PC-3 (cell line): ENCODE measurements at regions not wholly inside any gene's neighbourhood (a gene's known extent, or its start where the extent isn't known, plus 50 kb on each side); places are given as distances from the start of the nearest gene placed in this dataset.
A peak's percentile ranks its signal among the peaks of the same experiment; 100 is the strongest.

Experiments
- ATAC-seq: fragments of 200-7000 bp; cut with Tn5 transposase; 2 replicates; pipeline ENCODE4 v1.9.1; 2020; ENCODE audit warnings: mild to moderate bottlenecking, moderate library complexity
- BruUV-seq: library from RNA; stranded (reverse); fragments of 400-500 nt; replicated peaks from 2 replicates; lab custom pipeline; 2021; lab: Mats Ljungman, UMichigan
- CTCF ChIA-PET: fragments of 300-600 bp; sonication (Branson Sonifier 250); formaldehyde crosslinking; loops from one replicate; lab custom pipeline; 2022; ENCODE audit warnings: antibody characterized with exemption; lab: Charles Lee
- POLR2A ChIA-PET: fragments of 300-600 bp; sonication (Branson Sonifier 250); formaldehyde crosslinking; loops from one replicate; lab custom pipeline; 2022; ENCODE audit warnings: antibody characterized with exemption; ENCODE audit not compliant: unreplicated experiment; lab: Charles Lee
- DNase-seq: peaks from one replicate; pipeline ENCODE4 v3.0.0-alpha.2; 2015
- H2AFZ ChIP-seq: fragments of 300-600 bp; sonication (generic); 2 replicates; pipeline ENCODE4 v1.6.0; 2016; ENCODE audit warnings: antibody characterized with exemption, low read length
- H3F3A ChIP-seq: fragments of 300-600 bp; sonication (generic); one replicate; pipeline ENCODE4 v1.6.0; 2017; ENCODE audit warnings: antibody characterized with exemption, low read length, control low read depth, mild to moderate bottlenecking; ENCODE audit not compliant: unreplicated experiment
- H3K27ac ChIP-seq: fragments of 300-600 bp; sonication (generic); 2 replicates; pipeline ENCODE4 v1.5.1; 2016; ENCODE audit warnings: mild to moderate bottlenecking, low read length
- H3K27me3 ChIP-seq: fragments of 300-600 bp; sonication (generic); 2 replicates; pipeline ENCODE4 v1.6.1; 2016; ENCODE audit warnings: low read length, mixed read lengths
- H3K36me3 ChIP-seq: fragments of 300-600 bp; sonication (generic); 2 replicates; pipeline ENCODE4 v1.6.1; 2016; ENCODE audit warnings: low read depth, mixed run types, low read length, mixed read lengths
- H3K4me1 ChIP-seq: fragments of 300-600 bp; sonication (generic); 2 replicates; pipeline ENCODE4 v1.5.1; 2016; ENCODE audit warnings: low read length; ENCODE audit not compliant: insufficient read depth
- H3K4me2 ChIP-seq: fragments of 300-600 bp; sonication (generic); 2 replicates; pipeline ENCODE4 v1.6.0; 2016; ENCODE audit warnings: low read length
- H3K4me3 ChIP-seq: fragments of 300-600 bp; sonication (generic); 2 replicates; pipeline ENCODE4 v1.5.1; 2016; ENCODE audit warnings: mild to moderate bottlenecking, low read length, mixed read lengths
- H3K79me2 ChIP-seq: fragments of 300-600 bp; sonication (generic); 2 replicates; pipeline ENCODE4 v1.6.1; 2017; ENCODE audit warnings: low read length, mixed read lengths
- H3K9ac ChIP-seq: fragments of 300-600 bp; sonication (generic); 2 replicates; pipeline ENCODE4 v1.6.0; 2016; ENCODE audit warnings: mild to moderate bottlenecking, low read length
- H3K9me2 ChIP-seq: fragments of 300-600 bp; sonication (generic); replicated peaks from 2 replicates; pipeline ENCODE4 v1.6.1; 2016; ENCODE audit warnings: mixed run types, low read length, mixed read lengths
- H3K9me3 ChIP-seq: fragments of 300-600 bp; sonication (generic); 2 replicates; pipeline ENCODE4 v1.6.1; 2016; ENCODE audit warnings: low read length, mixed read lengths
- H4K20me1 ChIP-seq: fragments of 300-600 bp; sonication (generic); 2 replicates; pipeline ENCODE4 v1.6.1; 2016; ENCODE audit warnings: low read length, mixed read lengths
- EZH2 ChIP-seq: fragments of 300-600 bp; sonication (generic); IDR thresholded peaks from one replicate; pipeline ENCODE4 v1.6.1; 2017; ENCODE audit warnings: antibody characterized with exemption, mild to moderate bottlenecking, low read length; ENCODE audit not compliant: unreplicated experiment
- EZH2phosphoT487 ChIP-seq: fragments of 300-600 bp; sonication (generic); IDR thresholded peaks from 2 replicates; pipeline ENCODE4 v1.6.1; 2018; ENCODE audit warnings: mild to moderate bottlenecking, antibody characterized with exemption, low read length, borderline replicate concordance
- intact Hi-C: fragments of 100-400 bp; cut with micrococcal nuclease; formaldehyde crosslinking; loops from 2 replicates; pipeline ENCODE4 v1.9.0; 2023
- TF ChIP-seq, protein P1 (sequence below): fragments of 300-600 bp; sonication (generic); conservative IDR thresholded peaks from 2 replicates; pipeline ENCODE4 v1.5.1; 2017; ENCODE audit warnings: antibody characterized with exemption, low read depth, mild to moderate bottlenecking, low read length

DNA sequence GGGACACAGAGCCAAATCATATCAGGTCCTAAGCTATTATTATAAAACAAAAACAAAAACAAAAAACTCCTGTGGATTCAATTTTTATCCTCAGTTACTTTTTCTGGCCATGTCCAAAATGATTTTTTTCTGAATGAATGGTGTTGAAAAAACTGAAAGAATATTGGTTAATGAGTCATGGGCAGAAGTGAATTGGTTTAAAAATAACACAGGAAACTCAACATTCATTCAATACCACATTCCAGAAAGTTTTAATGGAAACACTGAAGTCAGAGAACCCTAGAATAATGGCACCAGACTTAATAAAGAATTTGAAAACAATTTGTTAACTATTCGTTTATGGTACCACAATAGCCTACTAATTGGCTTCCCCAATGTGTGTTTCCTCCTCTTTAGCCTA lies 102.4 kb upstream of the CDH9 start:
- no peaks in the 10 kb centered on the region for H3K9me2 ChIP-seq
- H3K9me3 ChIP-seq, result no peaks in the 10 kb centered on the region
- no TSS peak for BruUV-seq
- ChIA-PET CTCF (no interaction called here), POLR2A (no interaction called here)
- DNase-seq (no peak), ATAC-seq (no peak)
- intact Hi-C loops, result loop anchor here (10.0 kb wide), 1 partner anchor 464 kb away; no protein-coding TSS in a partner anchor
- H3K79me2 ChIP-seq, result no peaks in the 10 kb centered on the region
- no peak overlapping the region for H2AFZ ChIP-seq
- H3K4me3 ChIP-seq, result no peak overlapping the region
- no peak overlapping the region for H3K27ac ChIP-seq
- no peak overlapping the region for H3K9ac ChIP-seq
- no peaks in the 10 kb centered on the region for H3F3A ChIP-seq
- no peaks in the 10 kb centered on the region for H4K20me1 ChIP-seq
- peaks cover 10% of the 10 kb centered on the region for H3K4me1 ChIP-seq
- H3K4me2 ChIP-seq, result no peak overlapping the region
- no peak for TF ChIP-seq EZH2phosphoT487
- TF ChIP-seq EZH2, result no peak
- TF ChIP-seq, protein P1, sequence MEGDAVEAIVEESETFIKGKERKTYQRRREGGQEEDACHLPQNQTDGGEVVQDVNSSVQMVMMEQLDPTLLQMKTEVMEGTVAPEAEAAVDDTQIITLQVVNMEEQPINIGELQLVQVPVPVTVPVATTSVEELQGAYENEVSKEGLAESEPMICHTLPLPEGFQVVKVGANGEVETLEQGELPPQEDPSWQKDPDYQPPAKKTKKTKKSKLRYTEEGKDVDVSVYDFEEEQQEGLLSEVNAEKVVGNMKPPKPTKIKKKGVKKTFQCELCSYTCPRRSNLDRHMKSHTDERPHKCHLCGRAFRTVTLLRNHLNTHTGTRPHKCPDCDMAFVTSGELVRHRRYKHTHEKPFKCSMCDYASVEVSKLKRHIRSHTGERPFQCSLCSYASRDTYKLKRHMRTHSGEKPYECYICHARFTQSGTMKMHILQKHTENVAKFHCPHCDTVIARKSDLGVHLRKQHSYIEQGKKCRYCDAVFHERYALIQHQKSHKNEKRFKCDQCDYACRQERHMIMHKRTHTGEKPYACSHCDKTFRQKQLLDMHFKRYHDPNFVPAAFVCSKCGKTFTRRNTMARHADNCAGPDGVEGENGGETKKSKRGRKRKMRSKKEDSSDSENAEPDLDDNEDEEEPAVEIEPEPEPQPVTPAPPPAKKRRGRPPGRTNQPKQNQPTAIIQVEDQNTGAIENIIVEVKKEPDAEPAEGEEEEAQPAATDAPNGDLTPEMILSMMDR, result no peak
- no peaks in the 10 kb centered on the region for H3K27me3 ChIP-seq
- H3K36me3 ChIP-seq, result no peaks in the 10 kb centered on the region

DNA sequence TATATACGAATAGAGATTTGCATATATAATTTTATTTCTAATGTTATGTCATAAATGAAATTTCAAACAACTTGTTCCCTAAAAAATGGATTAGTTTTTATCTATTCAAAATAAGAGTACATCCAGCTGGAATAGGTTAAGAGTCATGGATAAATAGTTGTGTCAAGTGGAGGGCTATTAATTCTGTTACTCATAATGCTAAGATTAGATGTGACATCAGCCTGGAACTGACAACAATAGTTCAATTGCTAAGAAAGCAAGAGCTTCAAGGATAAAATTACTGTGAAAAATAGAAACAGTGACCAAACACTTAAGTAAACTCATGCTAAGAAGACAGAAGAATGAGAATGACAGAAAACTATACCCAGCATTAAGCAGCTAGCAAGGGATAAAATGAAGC lies 92.2 kb upstream of the CDH9 start:
- BruUV-seq, result no TSS peak
- H3F3A ChIP-seq, result no peaks in the 10 kb centered on the region
- H3K9ac ChIP-seq, result no peak overlapping the region
- no peaks in the 10 kb centered on the region for H3K9me3 ChIP-seq
- H3K36me3 ChIP-seq, result no peaks in the 10 kb centered on the region
- H3K79me2 ChIP-seq, result no peaks in the 10 kb centered on the region
- TF ChIP-seq EZH2phosphoT487 (no peak), EZH2 (no peak)
- TF ChIP-seq, protein P1, result no peak
- no peaks in the 10 kb centered on the region for H3K4me1 ChIP-seq
- ATAC-seq, result 0 out of 2 replicates have a peak, but pooled peaks have one; percentile 51
- no peak overlapping the region for H3K4me2 ChIP-seq
- no peaks in the 10 kb centered on the region for H3K9me2 ChIP-seq
- POLR2A ChIA-PET, result no interaction called here
- H4K20me1 ChIP-seq, result no peaks in the 10 kb centered on the region
- H3K27me3 ChIP-seq, result no peaks in the 10 kb centered on the region
- DNase-seq, result peak; percentile 16
- H2AFZ ChIP-seq, result no peak overlapping the region
- no peak overlapping the region for H3K27ac ChIP-seq
- CTCF ChIA-PET, result no interaction called here
- intact Hi-C loops, result no loop called here
- H3K4me3 ChIP-seq, result no peak overlapping the region

DNA sequence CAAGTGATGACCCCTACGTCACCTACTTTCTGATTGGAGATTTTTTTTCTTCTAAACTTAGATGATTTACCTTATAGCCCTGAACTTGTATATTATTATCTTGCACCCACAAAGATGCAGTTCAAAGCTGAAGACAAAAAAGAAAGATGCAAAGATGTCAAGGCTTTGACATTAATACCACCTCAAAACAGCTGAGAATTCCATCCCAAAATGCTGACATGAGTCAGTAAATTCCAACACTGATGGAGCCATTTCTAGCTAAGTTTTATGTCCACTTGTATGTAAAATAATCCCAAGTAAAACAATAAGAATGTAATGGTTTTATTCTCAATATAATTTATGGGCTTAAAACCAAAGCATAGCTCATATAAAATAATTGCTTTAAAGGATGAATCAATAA lies 91.5 kb upstream of the CDH9 start:
- no peak overlapping the region for H3K4me2 ChIP-seq
- no peak for ATAC-seq
- intact Hi-C loops, result loop anchor here (10.0 kb wide), 1 partner anchor 275 kb away; no protein-coding TSS in a partner anchor
- no peak overlapping the region for H3K9ac ChIP-seq
- no peaks in the 10 kb centered on the region for H3K9me2 ChIP-seq
- H3F3A ChIP-seq, result no peaks in the 10 kb centered on the region
- ChIA-PET POLR2A (no interaction called here), CTCF (no interaction called here)
- H3K27ac ChIP-seq, result no peak overlapping the region
- no peak overlapping the region for H2AFZ ChIP-seq
- no TSS peak for BruUV-seq
- TF ChIP-seq, protein P1, result no peak
- TF ChIP-seq EZH2phosphoT487 (no peak), EZH2 (no peak)
- H3K4me3 ChIP-seq, result no peak overlapping the region
- no peaks in the 10 kb centered on the region for H3K4me1 ChIP-seq
- H4K20me1 ChIP-seq, result no peaks in the 10 kb centered on the region
- no peaks in the 10 kb centered on the region for H3K36me3 ChIP-seq
- no peaks in the 10 kb centered on the region for H3K79me2 ChIP-seq
- no peak for DNase-seq
- no peaks in the 10 kb centered on the region for H3K9me3 ChIP-seq
- no peaks in the 10 kb centered on the region for H3K27me3 ChIP-seq
